H1 (cell line): ENCODE measurements at regions not wholly inside any gene's neighbourhood (a gene's known extent, or its start where the extent isn't known, plus 50 kb on each side); places are given as distances from the start of the nearest gene placed in this dataset.

Experiments used
- CTCF ChIP-seq, 3 experiments: IDR thresholded peaks; 1 replicate in 2 of 3; 2 replicates in 1 of 3; pipeline versions ENCODE4 v1.5.1 to v1.6.1; 2011; ENCODE audit warnings: low read length in 3 of 3, mild to moderate bottlenecking in 3 of 3, inconsistent platforms in 2 of 3, low read depth in 1 of 3, moderate library complexity in 1 of 3; ENCODE audit not compliant: insufficient read depth in 1 of 3; ENCODE audit errors: control extremely low read depth in 1 of 3
- EGR1 ChIP-seq: IDR thresholded peaks from 2 replicates; pipeline ENCODE4 v1.6.1; 2011; ENCODE audit warnings: low read depth, low read length, borderline replicate concordance
- KDM4A ChIP-seq: IDR thresholded peaks from one replicate; pipeline ENCODE4 v1.7.1; 2012; ENCODE audit warnings: low read depth, mild to moderate bottlenecking, moderate library complexity, low read length, inconsistent platforms; ENCODE audit not compliant: severe bottlenecking
- POLR2AphosphoS5 ChIP-seq: IDR thresholded peaks from 2 replicates; pipeline ENCODE4 v1.6.1; 2011; ENCODE audit warnings: low read depth, low read length

GRCh38 chr10:128694168-128694850 lies 568.1 kb upstream of the MKI67 start (continued):
- no peak for TF ChIP-seq CTCF (IDR thresholded peaks at IDR 0.05; ENCODE audit: control extremely low read depth in 1 of 3, insufficient read depth in 1 of 3, low read depth in 1 of 3, low read length in 3 of 3)
- TF ChIP-seq EGR1, result no peak
- no peak for TF ChIP-seq KDM4A
- no peak for TF ChIP-seq POLR2AphosphoS5
